Left kidney (tissue), 1 donor: ENCODE measurements at regions not wholly inside any gene's neighbourhood (a gene's known extent, or its start where the extent isn't known, plus 50 kb on each side); places are given as distances from the start of the nearest gene placed in this dataset.
"Not testable (repeated sequence)": the region's sequence is repeated elsewhere in the genome, so short reads cannot be mapped to it uniquely, and the experiment has no call there.

Experiments used
- DNase-seq: peaks from one replicate; pipeline ENCODE4 v3.0.0-alpha.2; 2013

DNA sequence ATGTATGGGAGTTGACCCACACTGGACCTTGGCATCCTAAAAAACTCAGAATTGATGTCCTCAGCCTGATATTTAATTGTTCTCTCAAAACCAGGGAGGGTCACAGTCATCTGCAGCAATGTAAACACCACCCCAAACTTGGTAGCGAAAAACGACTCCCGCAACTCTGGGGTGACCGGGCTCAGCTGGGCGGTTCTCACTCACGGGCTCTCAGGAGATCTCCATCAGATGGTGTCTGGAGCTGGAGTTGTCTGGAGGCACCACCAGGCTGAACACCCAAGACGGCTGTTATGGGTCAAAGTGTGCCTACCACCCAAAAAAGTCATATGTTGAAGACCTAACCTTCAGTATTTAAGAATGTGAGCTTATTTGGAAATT is 50.9 kb upstream of the NXT1 start:
- no peak for DNase-seq

DNA sequence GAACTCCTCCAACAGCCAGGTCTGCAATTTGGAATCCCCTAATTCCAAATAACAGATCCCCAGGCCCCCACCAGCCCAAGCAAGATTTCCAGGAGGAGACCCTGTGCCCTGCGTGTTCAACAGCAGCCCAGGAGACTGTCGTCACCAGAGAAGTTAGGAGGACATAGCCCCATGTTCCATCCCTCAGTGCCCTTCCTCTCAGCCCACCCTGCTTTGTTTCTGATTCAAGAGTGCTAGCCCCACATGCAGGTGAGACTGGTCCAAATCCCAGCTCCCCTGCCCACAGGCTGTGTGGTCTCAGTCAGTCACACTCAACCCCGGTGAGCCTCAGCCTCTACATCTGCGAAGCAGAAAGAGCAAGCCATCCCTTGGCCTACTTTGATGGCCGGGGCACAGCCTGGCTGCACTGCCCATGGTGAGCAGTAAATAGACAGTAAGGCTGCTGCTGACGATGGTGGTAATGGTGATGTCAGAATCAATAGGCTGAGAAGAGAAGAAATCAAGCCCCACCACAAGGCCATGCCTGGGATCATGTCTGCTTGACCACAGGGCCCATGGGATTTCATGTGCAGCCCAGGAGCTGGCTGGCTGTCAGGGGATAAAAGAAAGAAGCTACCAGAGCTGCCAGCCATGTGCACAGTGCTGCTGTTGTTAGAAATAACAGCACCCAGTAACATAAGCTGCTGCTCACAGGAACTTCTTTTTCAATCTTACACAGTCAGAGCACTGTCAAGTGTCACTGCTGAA is 51.5 kb upstream of the NXT1 start:
- no peak for DNase-seq

DNA sequence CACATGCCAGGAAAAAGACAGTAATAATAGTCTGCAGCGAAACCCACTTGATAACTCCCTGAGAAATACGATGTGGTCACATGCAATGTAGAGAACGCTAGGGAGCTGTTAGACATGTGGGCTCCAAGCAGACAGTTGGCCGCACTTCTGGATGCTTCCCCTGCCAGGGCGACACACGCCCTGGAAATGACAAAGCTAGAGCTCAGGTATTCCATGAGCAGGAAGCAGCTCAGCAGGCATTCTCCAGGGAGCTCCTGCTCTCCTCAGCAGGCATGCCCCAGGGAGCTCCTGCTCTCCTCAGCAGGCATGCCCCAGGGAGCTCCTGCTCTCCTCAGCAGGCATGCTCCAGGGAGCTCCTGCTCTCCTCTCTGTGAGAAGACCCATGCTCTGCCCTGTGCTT is 52.4 kb upstream of the NXT1 start:
- no peak for DNase-seq

DNA sequence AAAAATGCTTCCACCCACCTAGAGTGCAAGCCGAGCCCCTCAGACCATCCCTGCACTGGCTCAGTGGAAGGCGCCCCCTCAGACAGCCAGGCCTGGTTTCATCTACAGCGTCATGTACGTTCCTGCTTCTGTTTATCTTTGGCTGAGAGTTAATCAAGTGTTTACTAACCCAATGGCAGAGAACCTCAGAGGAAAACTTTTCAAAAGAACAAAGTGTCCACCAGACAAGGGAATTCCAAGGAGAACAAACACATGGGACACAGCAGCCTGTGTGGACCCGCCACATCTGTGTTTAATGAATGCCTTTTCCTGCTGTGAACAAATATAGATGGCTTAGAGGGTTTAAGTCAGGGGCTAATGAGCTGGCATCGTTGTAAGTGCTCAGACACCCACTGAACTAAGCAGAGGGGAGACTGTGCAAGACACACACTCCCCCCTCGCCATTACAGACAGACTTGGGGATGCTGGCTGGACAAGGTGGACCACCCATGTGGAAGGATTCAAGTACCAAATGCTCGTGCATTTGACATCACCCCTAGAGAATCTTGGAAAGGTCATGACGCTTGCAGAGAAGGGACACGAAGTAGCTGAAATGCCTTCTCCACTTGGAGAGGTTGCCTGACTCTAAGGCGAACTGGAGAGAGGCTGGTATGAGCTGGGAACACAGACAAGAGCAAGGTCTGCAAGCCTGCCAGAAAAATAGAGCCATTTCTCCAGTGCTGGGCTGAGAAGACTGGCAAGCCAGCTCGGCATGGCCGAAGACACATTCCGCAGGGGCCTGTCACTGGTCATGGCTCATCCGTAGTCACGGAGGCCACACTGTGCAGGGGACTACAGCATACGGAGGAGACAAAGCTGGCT is 53.5 kb upstream of the NXT1 start:
- no peak for DNase-seq

DNA sequence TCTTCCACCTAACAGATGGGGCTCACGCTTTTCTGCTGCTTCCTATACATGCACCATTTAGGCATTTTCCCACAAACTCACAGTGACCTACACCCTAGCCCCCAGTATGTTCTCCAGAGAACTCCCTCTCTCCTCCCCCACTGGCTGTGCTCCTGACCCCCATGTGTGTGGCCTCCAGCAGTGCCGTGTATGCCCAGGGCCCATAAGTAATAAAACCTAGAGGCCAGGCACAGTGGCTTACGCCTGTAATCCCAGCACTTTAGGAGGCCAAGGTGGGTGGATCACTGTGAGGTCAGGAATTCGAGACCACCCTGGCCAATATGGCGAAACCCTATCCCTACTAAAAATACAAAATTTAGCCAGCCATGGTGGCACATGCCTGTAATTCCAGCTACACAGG is 54.7 kb upstream of the NXT1 start:
- no peak for DNase-seq

DNA sequence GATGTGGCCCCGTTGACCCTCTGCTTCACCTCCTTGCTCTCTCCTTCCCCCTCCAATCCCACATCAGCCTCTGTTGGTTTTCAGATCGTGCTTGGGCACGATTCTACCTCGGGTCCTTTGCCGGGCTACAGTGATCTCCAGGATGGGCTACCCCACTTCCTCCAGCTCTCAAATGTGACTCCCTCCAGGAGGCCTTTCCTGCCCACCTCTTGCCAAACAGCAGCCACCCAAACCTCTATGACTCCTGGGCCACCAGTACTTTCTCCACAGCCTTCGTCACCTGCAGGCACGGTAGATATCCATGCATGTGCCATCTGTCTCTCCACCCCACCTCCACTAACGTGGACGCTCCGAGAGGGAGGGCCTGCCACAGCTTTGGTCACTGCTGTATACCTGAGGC is 55.9 kb upstream of the NXT1 start:
- no peak for DNase-seq

DNA sequence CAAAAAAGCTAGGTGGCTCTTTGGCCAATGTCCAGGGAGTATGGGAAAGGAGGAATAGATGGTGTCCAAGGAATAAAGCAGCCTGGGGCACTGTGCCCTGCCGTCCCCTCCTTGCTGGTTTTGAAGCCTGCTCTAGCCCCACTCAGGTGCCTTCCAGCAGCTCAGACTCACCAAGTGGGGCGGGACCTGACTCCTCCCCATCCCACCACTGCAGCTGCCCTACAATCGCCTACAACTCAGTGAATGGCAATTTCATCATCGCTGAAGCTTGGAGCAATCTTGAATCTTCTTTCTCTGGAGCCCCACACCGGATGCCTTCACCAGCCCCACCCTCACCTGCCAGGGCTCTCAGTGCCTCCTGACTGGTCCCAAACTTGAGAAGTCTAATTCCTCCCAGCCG is 56.4 kb upstream of the NXT1 start:
- DNase-seq, result no peak

DNA sequence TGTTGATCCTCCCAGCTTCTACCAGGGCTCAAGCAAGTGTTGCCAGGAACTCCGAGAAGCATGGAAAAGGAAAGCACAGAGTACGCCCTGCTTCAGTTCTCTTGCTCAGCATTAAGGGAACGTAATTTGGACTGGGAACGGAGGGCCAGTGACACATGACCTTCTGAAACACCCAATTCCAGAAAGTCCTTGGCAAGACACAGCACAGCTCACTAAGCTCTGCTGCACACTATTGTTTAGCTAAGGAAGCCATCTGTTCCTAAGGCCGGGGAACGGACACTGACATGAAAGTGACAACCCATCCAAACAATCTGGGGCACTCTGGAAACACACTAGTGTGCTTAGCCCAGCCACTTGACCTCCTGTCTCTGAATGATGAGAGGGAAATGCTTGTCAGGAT is 56.9 kb upstream of the NXT1 start:
- no peak for DNase-seq

DNA sequence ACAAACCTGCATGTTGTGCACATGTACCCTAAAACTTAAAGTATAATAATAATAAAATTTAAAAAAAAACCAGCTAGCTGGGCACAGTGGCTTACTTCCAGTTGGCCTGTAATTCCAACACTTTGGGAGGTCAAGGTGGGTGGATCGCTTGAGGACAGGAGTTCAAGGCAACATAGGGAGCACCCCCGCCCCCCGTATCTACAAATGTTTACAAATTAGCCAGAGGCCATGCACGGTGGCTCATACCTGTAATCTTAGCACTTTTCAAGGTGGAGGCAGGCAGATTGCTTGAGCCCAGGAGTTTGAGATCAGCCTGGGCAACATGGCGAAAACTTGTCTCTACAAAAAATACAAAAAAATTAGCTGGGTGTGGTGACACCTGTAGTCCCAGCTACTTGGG is 58.3 kb upstream of the NXT1 start:
- not testable (repeated sequence) for DNase-seq

DNA sequence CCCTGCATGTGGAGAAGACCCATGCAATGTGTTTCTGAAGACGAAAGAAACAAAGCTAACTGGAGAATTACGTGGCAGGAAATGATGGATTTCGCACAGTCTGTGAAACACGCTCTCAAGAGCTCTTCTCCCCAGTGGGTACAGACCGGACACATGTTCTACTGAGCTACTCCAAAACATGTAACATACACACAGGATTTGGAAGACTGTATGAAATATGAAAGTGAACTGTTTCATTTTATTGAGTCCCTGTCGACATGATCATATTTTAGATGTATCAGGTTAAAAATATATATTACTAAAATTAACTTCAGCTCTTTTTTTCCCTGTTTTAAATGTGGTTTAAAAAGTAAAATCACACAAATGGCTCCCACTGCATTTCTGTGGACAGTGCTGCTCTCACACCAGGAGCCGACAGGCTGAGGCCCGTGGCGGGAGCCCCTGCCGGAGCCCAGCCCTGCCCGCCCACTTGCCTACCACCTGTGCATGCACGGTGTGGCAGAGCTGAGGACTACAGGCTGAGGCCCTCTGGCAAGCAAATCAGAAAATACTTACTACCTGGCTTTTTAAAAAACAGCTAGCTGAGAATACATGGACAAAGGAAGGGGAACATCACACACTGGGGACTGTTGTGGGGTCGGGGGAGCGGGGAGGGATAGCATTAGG is 58.9 kb upstream of the NXT1 start:
- DNase-seq, result no peak

DNA sequence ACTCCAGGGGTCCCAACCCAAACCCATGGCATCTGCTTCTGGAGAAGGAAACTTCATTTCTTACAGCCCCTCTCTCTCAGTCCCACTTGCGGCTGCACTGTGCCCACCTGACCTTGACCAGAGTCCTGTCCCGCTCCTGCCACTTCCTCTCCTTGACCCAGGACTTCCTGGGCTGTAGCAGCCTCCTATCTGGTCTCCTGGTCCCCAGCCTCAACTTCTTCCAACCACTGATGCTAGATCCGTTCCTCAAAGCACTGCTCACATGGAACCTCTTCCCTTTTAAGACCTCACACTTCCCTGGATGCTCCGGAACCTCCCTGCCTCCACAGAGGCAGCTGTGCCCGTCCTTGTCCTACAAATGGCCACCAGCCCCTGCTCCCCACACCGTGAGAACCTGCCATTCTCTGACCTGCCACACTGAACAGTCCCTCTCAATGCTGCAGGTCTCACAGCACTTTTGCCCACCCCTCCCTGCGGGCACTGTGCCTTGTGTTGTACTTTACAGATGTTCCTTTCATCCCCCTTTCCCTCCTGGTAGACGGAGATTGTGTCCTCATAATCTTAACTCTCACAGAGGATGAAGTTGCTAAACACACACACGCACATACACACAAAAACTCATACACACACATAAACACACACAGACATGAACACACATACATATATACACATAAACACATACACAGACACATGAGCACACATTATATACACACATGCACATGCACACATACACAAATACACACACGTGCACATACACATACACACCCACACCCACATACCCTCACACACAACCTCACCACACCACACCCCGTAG is 59.6 kb upstream of the NXT1 start:
- no peak for DNase-seq

DNA sequence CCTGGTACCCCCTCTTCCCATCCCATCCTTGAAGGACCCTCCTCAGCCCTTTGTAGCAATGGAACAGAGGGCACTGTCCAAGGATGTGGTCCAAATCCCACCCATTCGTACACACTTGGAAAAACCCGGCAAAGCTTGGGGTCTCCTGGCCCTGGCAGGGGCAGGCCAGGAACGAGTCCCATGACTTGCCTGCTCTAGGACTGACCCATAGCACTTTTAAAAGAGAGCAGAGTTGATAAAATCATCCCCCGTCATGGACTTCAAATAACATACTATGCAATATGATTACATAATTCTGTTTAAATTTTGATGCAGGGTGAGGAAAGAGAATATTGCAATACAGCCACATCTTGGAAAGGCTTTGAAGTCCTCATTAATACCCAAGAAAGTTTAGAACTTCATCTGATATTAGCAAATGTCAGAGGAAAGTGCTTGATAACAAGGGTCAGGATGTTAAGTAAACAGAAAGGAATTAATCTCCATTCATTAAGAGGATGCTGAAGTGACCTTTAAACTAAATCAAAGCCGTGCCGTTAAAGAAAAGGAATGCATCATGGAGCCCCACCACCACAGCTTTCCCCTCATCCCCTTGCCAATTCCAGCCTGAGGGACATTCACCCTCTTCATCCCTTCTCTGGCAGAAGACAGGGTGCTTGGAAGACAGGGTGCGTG is 60.7 kb upstream of the NXT1 start:
- no peak for DNase-seq

DNA sequence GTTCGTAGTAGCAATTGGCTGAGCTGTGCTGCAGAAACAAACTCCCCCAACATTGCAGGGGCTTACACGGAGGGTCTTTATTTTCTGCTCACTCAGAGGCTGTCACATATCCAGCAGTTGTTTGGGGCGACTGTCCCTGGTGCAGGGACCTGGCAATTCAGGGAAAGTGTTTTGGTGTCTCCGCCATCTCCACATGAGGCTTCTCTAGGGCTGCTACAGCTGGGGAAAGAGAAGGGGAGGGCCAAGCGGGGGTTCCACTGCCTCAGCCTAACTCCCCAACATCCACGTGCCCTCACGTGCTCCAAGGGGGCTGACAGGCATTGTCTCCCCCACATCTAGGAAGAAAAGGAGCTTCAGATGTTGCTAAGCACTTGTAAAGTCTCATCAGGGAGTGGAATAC is 61.3 kb upstream of the NXT1 start:
- no peak for DNase-seq

DNA sequence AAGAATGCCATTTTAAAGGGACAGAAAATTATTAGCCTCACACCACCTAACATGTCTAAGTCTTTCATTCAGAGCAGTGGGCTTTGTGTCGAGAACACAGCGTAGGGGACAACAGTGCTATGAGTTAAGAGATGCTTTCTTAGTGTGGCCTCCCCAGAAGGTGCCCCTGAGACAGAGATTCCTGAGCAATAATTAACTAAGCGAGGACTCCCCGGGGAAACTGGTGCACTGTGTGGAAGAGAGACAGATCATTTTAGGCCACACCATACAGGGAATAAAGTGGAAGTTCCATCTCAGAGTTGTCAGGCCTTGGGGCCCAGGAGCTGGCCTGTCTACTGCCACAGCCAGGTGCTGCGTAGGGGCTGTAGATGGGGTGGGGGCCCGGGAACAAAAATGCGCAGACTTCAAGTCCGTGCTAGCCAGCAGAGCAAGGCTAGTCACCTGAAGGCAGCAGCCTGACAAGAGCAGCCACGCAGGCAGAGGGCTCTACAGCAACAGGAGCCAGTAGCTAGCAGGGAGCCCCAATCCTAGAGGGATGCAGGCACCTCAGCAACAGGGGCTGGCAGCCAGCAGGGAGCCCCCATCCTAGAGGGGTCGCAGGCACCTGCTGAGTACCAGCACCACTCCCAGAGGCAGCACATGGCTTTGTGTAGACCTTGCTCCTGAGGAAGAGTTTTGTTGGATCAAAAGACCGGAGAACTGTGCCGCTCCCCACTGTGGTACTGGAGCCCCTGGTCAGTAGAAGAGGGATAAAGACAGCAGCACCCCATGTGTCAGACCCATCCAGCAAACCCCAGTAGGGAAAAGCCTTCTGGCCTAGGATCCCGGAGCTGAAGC is 63.0 kb upstream of the NXT1 start:
- no peak for DNase-seq

DNA sequence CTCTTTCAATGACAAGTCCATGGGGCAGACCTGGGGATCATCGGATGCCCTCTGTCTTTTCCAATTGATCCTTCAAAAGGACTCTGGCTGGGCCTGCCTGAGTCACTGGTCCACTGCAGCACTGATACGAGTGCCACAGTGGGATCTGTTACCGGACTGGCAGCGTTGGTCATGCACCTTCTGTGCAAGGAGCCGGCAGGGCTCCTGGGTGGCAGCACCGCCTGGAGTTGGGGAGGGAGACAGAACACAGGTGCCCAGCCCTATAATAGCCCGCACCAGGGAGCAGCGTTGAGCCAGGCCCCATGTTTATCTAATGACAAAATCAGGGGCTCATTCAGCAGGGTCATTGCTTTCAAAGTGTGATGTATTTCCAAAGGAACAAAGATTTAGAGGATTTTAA is 64.2 kb upstream of the NXT1 start:
- no peak for DNase-seq

DNA sequence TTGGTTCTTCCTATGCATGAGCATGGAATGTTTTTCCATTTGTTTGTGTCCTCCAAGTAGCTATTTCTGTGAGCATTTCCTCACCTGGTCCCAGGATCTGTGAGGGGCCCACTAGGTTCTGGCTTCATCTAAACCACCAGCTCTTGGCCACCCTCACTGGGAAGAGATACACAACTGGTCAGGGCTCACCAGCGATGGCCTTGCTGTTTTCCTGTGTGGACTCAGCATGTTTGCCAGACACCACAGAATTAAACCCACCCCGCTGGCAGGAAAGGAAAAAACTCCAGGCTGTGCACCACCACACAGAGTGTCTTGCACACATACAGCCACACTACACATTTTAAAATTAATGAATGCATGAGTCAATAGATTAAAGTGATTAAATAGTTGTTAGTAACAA is 65.1 kb upstream of the NXT1 start:
- DNase-seq, result no peak

DNA sequence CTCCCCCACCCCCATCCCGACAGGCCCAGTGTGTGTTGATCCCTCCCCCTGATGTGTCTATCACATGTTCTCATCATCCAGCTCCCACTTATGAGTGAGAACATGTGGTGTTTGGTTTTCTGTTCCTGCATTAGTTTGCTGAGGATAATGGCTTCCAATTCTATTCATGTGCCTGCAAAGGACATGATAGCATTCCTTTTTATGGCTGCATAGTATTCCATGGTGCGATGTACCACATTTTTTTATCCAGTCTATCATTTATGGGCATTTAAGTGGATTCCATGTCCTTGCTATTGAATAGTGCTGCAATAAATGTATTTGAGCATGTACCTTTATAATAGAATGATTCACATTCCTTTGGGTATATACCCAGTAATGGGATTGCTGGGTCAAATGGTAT is 66.6 kb upstream of the NXT1 start:
- no peak for DNase-seq

DNA sequence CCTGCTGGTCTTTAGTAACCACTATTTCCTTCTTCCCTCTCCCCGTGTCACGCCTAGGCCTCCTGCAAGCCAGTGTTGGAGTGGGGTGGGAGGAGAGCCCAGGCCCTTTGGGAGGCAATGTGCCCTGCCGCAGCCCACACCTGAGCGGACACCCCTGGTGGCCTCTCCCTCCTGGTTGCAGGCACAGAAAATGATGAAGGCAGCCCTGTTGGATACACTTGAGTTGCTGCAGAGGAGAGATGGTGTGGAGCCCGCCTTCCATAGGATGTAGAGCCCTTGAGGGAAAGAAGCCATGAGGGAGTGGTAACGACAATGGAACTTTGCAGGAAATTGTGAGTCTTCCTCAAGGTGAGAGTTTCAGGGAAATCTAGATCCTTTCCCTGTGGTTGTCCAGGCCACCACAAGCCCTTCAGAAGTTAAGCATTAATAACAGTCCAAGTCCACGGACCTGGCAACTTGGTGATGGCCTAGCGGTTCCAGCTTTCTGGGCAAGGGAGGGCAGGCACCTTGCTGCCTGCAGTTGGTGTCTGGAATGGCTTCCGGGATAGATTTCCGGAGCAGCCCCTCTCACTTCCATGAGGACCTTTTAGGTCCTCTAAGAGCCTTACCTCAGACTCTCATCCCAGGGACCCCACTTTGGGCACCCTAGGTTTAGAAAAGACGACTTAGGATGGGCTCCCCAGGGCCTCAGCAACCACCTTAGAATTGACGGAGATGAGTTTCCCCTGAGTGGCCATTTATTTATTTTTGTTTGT is 67.3 kb upstream of the NXT1 start:
- DNase-seq, result no peak

DNA sequence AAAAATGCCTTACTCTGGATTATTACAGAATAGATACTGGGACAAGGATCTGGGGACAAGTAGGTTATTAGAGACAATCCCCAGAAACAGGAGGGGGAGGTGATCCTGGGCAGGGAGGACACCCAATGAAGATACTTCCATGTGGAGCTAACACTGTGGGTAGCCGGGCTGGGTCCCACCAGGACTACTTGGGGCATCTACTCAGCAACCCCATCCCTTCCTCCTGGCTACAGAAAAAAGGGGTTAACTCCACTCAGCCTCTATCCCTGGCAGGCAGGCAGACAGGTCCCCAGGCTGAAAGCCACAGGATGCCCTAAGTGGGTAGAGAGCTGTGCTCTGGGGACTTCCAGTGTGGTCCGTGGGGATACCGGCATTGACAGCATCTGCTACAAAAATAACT is 68.0 kb upstream of the NXT1 start:
- no peak for DNase-seq

DNA sequence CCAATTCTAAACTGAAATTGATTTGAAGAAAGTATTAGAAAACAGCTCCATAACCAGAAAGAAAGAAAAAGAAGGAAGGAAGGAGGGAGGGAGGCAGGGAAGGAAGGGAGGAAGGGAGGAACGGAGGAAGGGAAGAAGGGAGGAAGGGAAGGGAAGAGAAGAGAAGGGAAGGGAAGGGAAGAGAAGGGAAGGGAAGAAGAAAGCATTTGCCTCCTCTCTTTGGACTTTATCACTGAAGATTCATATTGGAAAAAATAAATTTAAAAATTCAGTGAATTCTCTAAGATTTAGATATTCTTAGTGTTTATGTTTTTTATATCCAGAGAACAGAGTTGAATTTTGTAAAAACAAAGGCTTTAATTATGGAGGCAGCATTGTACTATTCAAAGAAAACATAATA is 68.5 kb upstream of the NXT1 start:
- no peak for DNase-seq
